ENCODE measurements at regions not wholly inside any gene's neighbourhood (a gene's known extent, or its start where the extent isn't known, plus 50 kb on each side); places are given as distances from the start of the nearest gene placed in this dataset.

- no peak for DNase-seq
Measured at GRCh38 chr9:135240871-135241311, 153.4 kb downstream of the OLFM1 start.

GRCh38 chr9:135241381-135242048 lies 154.0 kb downstream of the OLFM1 start:
- peak; percentile 21 for DNase-seq

GRCh38 chr9:135242049-135242396 lies 154.6 kb downstream of the OLFM1 start:
- no peak for DNase-seq

- DNase-seq = no peak
Measured at GRCh38 chr9:135242406-135242805, 154.9 kb downstream of the OLFM1 start.

- no peak for DNase-seq
Measured at GRCh38 chr9:135243201-135244190, 156.0 kb downstream of the OLFM1 start.

GRCh38 chr9:135244271-135245221 lies 157.1 kb downstream of the OLFM1 start:
- no peak for DNase-seq

GRCh38 chr9:135245482-135246247 lies 158.2 kb downstream of the OLFM1 start:
- DNase-seq = no peak

GRCh38 chr9:135246248-135247205 lies 159.1 kb downstream of the OLFM1 start:
- peak; percentile 8 for DNase-seq

GRCh38 chr9:135247227-135247930 lies 159.9 kb downstream of the OLFM1 start:
- DNase-seq = no peak

GRCh38 chr9:135248111-135248510 lies 160.6 kb downstream of the OLFM1 start:
- DNase-seq = peak; percentile 13

GRCh38 chr9:135248721-135249120 lies 161.3 kb downstream of the OLFM1 start:
- DNase-seq = no peak

GRCh38 chr9:135249191-135249590 lies 161.7 kb downstream of the OLFM1 start:
- DNase-seq = no peak

- no peak for DNase-seq
Measured at GRCh38 chr9:135249711-135250110, 162.2 kb downstream of the OLFM1 start.

- DNase-seq = no peak
Measured at GRCh38 chr9:135251331-135251761, 163.9 kb downstream of the OLFM1 start.

- DNase-seq = no peak
Measured at GRCh38 chr9:135251996-135252760, 164.7 kb downstream of the OLFM1 start.

GRCh38 chr9:135252980-135253304 lies 165.5 kb downstream of the OLFM1 start:
- DNase-seq = no peak

- DNase-seq = no peak
Measured at GRCh38 chr9:135253305-135254004, 166.0 kb downstream of the OLFM1 start.

GRCh38 chr9:135254176-135255032 lies 166.9 kb downstream of the OLFM1 start:
- no peak for DNase-seq

All from NCI-H82 (cell line).